HEK293 (cell line): ENCODE measurements at regions not wholly inside any gene's neighbourhood (a gene's known extent, or its start where the extent isn't known, plus 50 kb on each side); places are given as distances from the start of the nearest gene placed in this dataset.

Experiments used
- CTCF ChIA-PET: fragments of 350-600 bp; formaldehyde crosslinking; extraction: SDS; loops from one replicate; lab custom pipeline; 2021; ENCODE audit warnings: antibody characterized with exemption; lab: Yijun Ruan, JAX
- POLR2A ChIA-PET: fragments of 300-600 bp; formaldehyde crosslinking; extraction: SDS; loops from one replicate; lab custom pipeline; 2020; ENCODE audit warnings: antibody characterized with exemption, inconsistent platforms; lab: Yijun Ruan, JAX
- H3K27ac ChIP-seq: fragments of 200-500 bp; sonication (Bioruptor generic); 2 replicates; pipeline ENCODE4 v1.5.1; 2014; ENCODE audit warnings: low read depth, low read length, control low read depth, inconsistent platforms; ENCODE audit errors: extremely low read depth
- H3K36me3 ChIP-seq, 2 experiments: fragments of 200-500 bp in 1 of 2; sonication (Bioruptor generic) in 1 of 2; 1 replicate in 1 of 2; 2 replicates in 1 of 2; pipeline ENCODE4 v1.5.1; 2014 to 2017; ENCODE audit warnings: inconsistent platforms in 2 of 2, low read length in 2 of 2; ENCODE audit not compliant: control insufficient read depth in 2 of 2, insufficient read depth in 1 of 2
- H3K4me1 ChIP-seq: fragments of 200-500 bp; sonication (Bioruptor generic); 2 replicates; pipeline ENCODE4 v1.5.1; 2014; ENCODE audit warnings: mild to moderate bottlenecking, low read length, inconsistent platforms; ENCODE audit not compliant: control insufficient read depth, insufficient read depth
- H3K4me3 ChIP-seq: 2 replicates; pipeline ENCODE4 v1.5.1; 2011; ENCODE audit warnings: low read depth, mild to moderate bottlenecking, control low read depth, low read length, moderate library complexity
- H3K9me3 ChIP-seq: fragments of 200-500 bp; sonication (Bioruptor generic); 2 replicates; pipeline ENCODE4 v1.5.1; 2014; ENCODE audit warnings: low read depth, low read length, inconsistent platforms; ENCODE audit not compliant: control insufficient read depth, insufficient read depth
- BCL6B ChIP-seq: fragments of 450-650 bp; formaldehyde crosslinking; IDR thresholded peaks from 2 replicates; pipeline ENCODE4 v1.5.1; 2017; ENCODE audit warnings: missing biosample characterization, missing genetic modification characterization
- HOXA7 ChIP-seq: sonication (generic); formaldehyde crosslinking; IDR thresholded peaks from 2 replicates; pipeline ENCODE4 v1.8.1; 2022; ENCODE audit warnings: missing genetic modification reagents, borderline replicate concordance
- OVOL3 ChIP-seq: fragments of 450-650 bp; formaldehyde crosslinking; IDR thresholded peaks from 2 replicates; pipeline ENCODE4 v1.5.1; 2016; ENCODE audit warnings: missing biosample characterization, missing genetic modification characterization
- PATZ1 ChIP-seq: fragments of 450-650 bp; formaldehyde crosslinking; IDR thresholded peaks from 2 replicates; pipeline ENCODE4 v1.5.1; 2016; ENCODE audit warnings: missing biosample characterization, missing genetic modification characterization
- WT1 ChIP-seq: fragments of 450-650 bp; formaldehyde crosslinking; IDR thresholded peaks from 2 replicates; pipeline ENCODE4 v1.5.1; 2016; ENCODE audit warnings: missing biosample characterization, missing genetic modification characterization
- ZNF148 ChIP-seq: fragments of 450-650 bp; formaldehyde crosslinking; IDR thresholded peaks from 2 replicates; pipeline ENCODE4 v1.5.0; 2017; ENCODE audit warnings: missing biosample characterization, missing genetic modification characterization, borderline replicate concordance
- ZNF174 ChIP-seq: fragments of 450-650 bp; formaldehyde crosslinking; IDR thresholded peaks from 2 replicates; pipeline ENCODE4 v1.5.0; 2017; ENCODE audit warnings: missing biosample characterization, mild to moderate bottlenecking, missing genetic modification characterization
- ZNF19 ChIP-seq: fragments of 450-650 bp; formaldehyde crosslinking; IDR thresholded peaks from 2 replicates; pipeline ENCODE4; 2016; ENCODE audit warnings: missing biosample characterization, missing genetic modification characterization, low read depth
- ZNF2 ChIP-seq: fragments of 450-650 bp; formaldehyde crosslinking; IDR thresholded peaks from 2 replicates; pipeline ENCODE4 v1.5.1; 2016; ENCODE audit warnings: missing biosample characterization, missing genetic modification characterization
- ZNF221 ChIP-seq: fragments of 450-650 bp; formaldehyde crosslinking; IDR thresholded peaks from 2 replicates; pipeline ENCODE4 v1.5.1; 2017; ENCODE audit warnings: missing biosample characterization, missing genetic modification characterization, borderline replicate concordance
- ZNF274 ChIP-seq, 2 experiments: fragments of 200-500 bp in 1 of 2; fragments of 450-650 bp in 1 of 2; sonication (Bioruptor generic) in 1 of 2; formaldehyde crosslinking in 1 of 2; IDR thresholded peaks; 2 replicates each; pipeline versions ENCODE4 v1.5.1 to v1.6.1; 2014 to 2016; ENCODE audit warnings: borderline replicate concordance in 1 of 2, inconsistent platforms in 1 of 2, low read length in 1 of 2, missing biosample characterization in 1 of 2, missing genetic modification characterization in 1 of 2
- ZNF449 ChIP-seq: fragments of 450-650 bp; formaldehyde crosslinking; IDR thresholded peaks from 2 replicates; pipeline ENCODE4 v1.5.1; 2017; ENCODE audit warnings: missing biosample characterization, mild to moderate bottlenecking, missing genetic modification characterization, moderate library complexity
- ZNF48 ChIP-seq: fragments of 450-650 bp; formaldehyde crosslinking; IDR thresholded peaks from 2 replicates; pipeline ENCODE4 v1.5.1; 2016; ENCODE audit warnings: missing biosample characterization, missing genetic modification characterization
- ZNF549 ChIP-seq: fragments of 450-650 bp; IDR thresholded peaks from 2 replicates; pipeline ENCODE4 v1.5.1; 2018; ENCODE audit warnings: missing biosample characterization, missing genetic modification characterization, mild to moderate bottlenecking, inconsistent platforms, moderate library complexity
- ZNF639 ChIP-seq: fragments of 450-650 bp; formaldehyde crosslinking; IDR thresholded peaks from 2 replicates; pipeline ENCODE4 v1.5.1; 2016; ENCODE audit warnings: missing biosample characterization, missing genetic modification characterization
- ZNF791 ChIP-seq: fragments of 450-650 bp; formaldehyde crosslinking; IDR thresholded peaks from 2 replicates; pipeline ENCODE4 v1.5.1; 2016; ENCODE audit warnings: missing biosample characterization, missing genetic modification characterization
- ZNF830 ChIP-seq: fragments of 450-650 bp; IDR thresholded peaks from 2 replicates; pipeline ENCODE4 v1.5.0; 2018; ENCODE audit warnings: missing biosample characterization, missing genetic modification characterization, low read depth, mild to moderate bottlenecking, moderate library complexity

GRCh38 chrX:148316446-148316845, 184.0 kb upstream of the AFF2 start:
- CTCF ChIA-PET = no interaction called here

GRCh38 chrX:148322906-148323305, 177.5 kb upstream of the AFF2 start:
- Histone ChIP-seq H3K4me3 (no peak overlapping the region), H3K36me3 (no peaks in the 10 kb centered on the region), H3K27ac (no peak overlapping the region), H3K4me1 (no peaks in the 10 kb centered on the region), H3K9me3 (no peaks in the 10 kb centered on the region)
- TF ChIP-seq ZNF221 (tag by site-specific recombination) (no peak), BCL6B (tag by site-specific recombination) (no peak), ZNF639 (tag by site-specific recombination) (no peak), ZNF48 (tag by site-specific recombination) (no peak), ZNF148 (no peak), ZNF174 (no peak), PATZ1 (no peak), HOXA7 (CRISPR knock-in tag) (no peak)
- CTCF ChIA-PET = interaction anchor here (0.6 to 1.0 kb wide), 2 partner anchors 9 to 247 kb away, joined by 3 read pairs; no protein-coding TSS in a partner anchor
- POLR2A ChIA-PET = no interaction called here

More at GRCh38 chrX:148316446-148316845, 184.0 kb upstream of the AFF2 start:
- TF ChIP-seq ZNF791 (tag by site-specific recombination) = no peak
- TF ChIP-seq ZNF274 (IDR thresholded peaks at IDR 0.05; ENCODE audit: low read length) = no peak
- TF ChIP-seq ZNF274 (tag by site-specific recombination; IDR thresholded peaks at IDR 0.05; ENCODE audit: borderline replicate concordance) = no peak
- no peak for TF ChIP-seq WT1 (tag by site-specific recombination)
- POLR2A ChIA-PET = no interaction called here
- H3K4me3 ChIP-seq = no peak overlapping the region
- H3K27ac ChIP-seq = no peak overlapping the region
- no peaks in the 10 kb centered on the region for H3K9me3 ChIP-seq
- no peaks in the 10 kb centered on the region for H3K4me1 ChIP-seq
- H3K36me3 ChIP-seq = no peaks in the 10 kb centered on the region

GRCh38 chrX:148333989-148334388, 166.4 kb upstream of the AFF2 start:
- Histone ChIP-seq H3K27ac (no peak overlapping the region), H3K4me3 (no peak overlapping the region), H3K9me3 (no peaks in the 10 kb centered on the region), H3K4me1 (no peaks in the 10 kb centered on the region), H3K36me3 (no peaks in the 10 kb centered on the region)
- TF ChIP-seq ZNF449 = no peak
- no peak for TF ChIP-seq OVOL3 (tag by site-specific recombination)
- no peak for TF ChIP-seq ZNF2 (tag by site-specific recombination)
- TF ChIP-seq ZNF549 (tag by site-specific recombination) = no peak
- no peak for TF ChIP-seq ZNF830
- no peak for TF ChIP-seq ZNF19
- no peak for TF ChIP-seq BCL6B (tag by site-specific recombination)
- ChIA-PET POLR2A (no interaction called here), CTCF (no interaction called here)
